CD4-positive, alpha-beta T cell treated with Interferon alpha-2 for 1 hour (primary cell): ENCODE measurements at regions not wholly inside any gene's neighbourhood (a gene's known extent, or its start where the extent isn't known, plus 50 kb on each side); places are given as distances from the start of the nearest gene placed in this dataset.

Experiments used
- DNase-seq, 2 donors: peaks; one replicate each; pipeline ENCODE4 v3.0.0-alpha.2; 2020 to 2022

GRCh38 chr14:34007902-34008301 is 57.0 kb upstream of the EGLN3 start:
- no peak for DNase-seq

GRCh38 chr14:34005901-34006300 is 55.0 kb upstream of the EGLN3 start:
- DNase-seq, result no peak

- DNase-seq, result no peak
These were observed 54.0 kb upstream of the EGLN3 start for GRCh38 chr14:34004881-34005280.

- DNase-seq, result no peak
These were observed 52.8 kb upstream of the EGLN3 start for GRCh38 chr14:34003691-34004090.

- no peak for DNase-seq
These were observed 52.3 kb upstream of the EGLN3 start for GRCh38 chr14:34003082-34003668.
